HEK293 (cell line): ENCODE measurements at regions not wholly inside any gene's neighbourhood (a gene's known extent, or its start where the extent isn't known, plus 50 kb on each side); places are given as distances from the start of the nearest gene placed in this dataset.

ENCODE experiments used
- CTCF ChIA-PET: fragments of 350-600 bp; formaldehyde crosslinking; extraction: SDS; loops from one replicate; lab custom pipeline; 2021; ENCODE audit warnings: antibody characterized with exemption; lab: Yijun Ruan, JAX
- POLR2A ChIA-PET: fragments of 300-600 bp; formaldehyde crosslinking; extraction: SDS; loops from one replicate; lab custom pipeline; 2020; ENCODE audit warnings: antibody characterized with exemption, inconsistent platforms; lab: Yijun Ruan, JAX
- H3K27ac ChIP-seq: fragments of 200-500 bp; sonication (Bioruptor generic); 2 replicates; pipeline ENCODE4 v1.5.1; 2014; ENCODE audit warnings: low read depth, low read length, control low read depth, inconsistent platforms; ENCODE audit errors: extremely low read depth
- H3K36me3 ChIP-seq, 2 experiments: fragments of 200-500 bp in 1 of 2; sonication (Bioruptor generic) in 1 of 2; 1 replicate in 1 of 2; 2 replicates in 1 of 2; pipeline ENCODE4 v1.5.1; 2014 to 2017; ENCODE audit warnings: inconsistent platforms in 2 of 2, low read length in 2 of 2; ENCODE audit not compliant: control insufficient read depth in 2 of 2, insufficient read depth in 1 of 2
- H3K4me1 ChIP-seq: fragments of 200-500 bp; sonication (Bioruptor generic); 2 replicates; pipeline ENCODE4 v1.5.1; 2014; ENCODE audit warnings: mild to moderate bottlenecking, low read length, inconsistent platforms; ENCODE audit not compliant: control insufficient read depth, insufficient read depth
- H3K4me3 ChIP-seq: 2 replicates; pipeline ENCODE4 v1.5.1; 2011; ENCODE audit warnings: low read depth, mild to moderate bottlenecking, control low read depth, low read length, moderate library complexity
- H3K9me3 ChIP-seq: fragments of 200-500 bp; sonication (Bioruptor generic); 2 replicates; pipeline ENCODE4 v1.5.1; 2014; ENCODE audit warnings: low read depth, low read length, inconsistent platforms; ENCODE audit not compliant: control insufficient read depth, insufficient read depth
- FEZF1 ChIP-seq: fragments of 450-650 bp; formaldehyde crosslinking; IDR thresholded peaks from 2 replicates; pipeline ENCODE4 v1.5.1; 2016; ENCODE audit warnings: missing biosample characterization, missing genetic modification characterization
- GLI2 ChIP-seq: fragments of 450-650 bp; formaldehyde crosslinking; IDR thresholded peaks from 2 replicates; pipeline ENCODE4; 2017; ENCODE audit warnings: missing biosample characterization, missing genetic modification characterization, low read depth, borderline replicate concordance
- GLIS1 ChIP-seq: fragments of 450-650 bp; formaldehyde crosslinking; IDR thresholded peaks from 2 replicates; pipeline ENCODE4 v1.5.1; 2016; ENCODE audit warnings: missing biosample characterization, missing genetic modification characterization
- RBAK ChIP-seq: fragments of 450-650 bp; formaldehyde crosslinking; IDR thresholded peaks from 2 replicates; pipeline ENCODE4 v1.5.1; 2016; ENCODE audit warnings: missing biosample characterization, missing genetic modification characterization
- SETDB1 ChIP-seq: IDR thresholded peaks from one replicate; pipeline ENCODE4 v1.6.1; 2017; ENCODE audit warnings: mild to moderate bottlenecking, low read length, moderate library complexity, mixed read lengths; ENCODE audit not compliant: insufficient read length
- SP3 ChIP-seq: fragments of 450-650 bp; formaldehyde crosslinking; IDR thresholded peaks from 2 replicates; pipeline ENCODE4 v1.5.1; 2016; ENCODE audit warnings: missing biosample characterization, missing genetic modification characterization
- TRIM28 ChIP-seq: IDR thresholded peaks from 2 replicates; pipeline ENCODE4 v1.6.1; 2011; ENCODE audit warnings: low read length, control low read depth, borderline replicate concordance
- ZBTB21 ChIP-seq: fragments of 450-650 bp; formaldehyde crosslinking; IDR thresholded peaks from 2 replicates; pipeline ENCODE4 v1.5.1; 2017; ENCODE audit warnings: missing biosample characterization, missing genetic modification characterization
- ZNF157 ChIP-seq: fragments of 450-650 bp; formaldehyde crosslinking; IDR thresholded peaks from 2 replicates; pipeline ENCODE4 v1.5.1; 2016; ENCODE audit warnings: missing biosample characterization, missing genetic modification characterization
- ZNF175 ChIP-seq: fragments of 450-650 bp; formaldehyde crosslinking; IDR thresholded peaks from 2 replicates; pipeline ENCODE4 v1.5.1; 2016; ENCODE audit warnings: missing biosample characterization, missing genetic modification characterization
- ZNF214 ChIP-seq: fragments of 450-650 bp; formaldehyde crosslinking; IDR thresholded peaks from 2 replicates; pipeline ENCODE4 v1.5.1; 2017; ENCODE audit warnings: missing biosample characterization, mild to moderate bottlenecking, missing genetic modification characterization, borderline replicate concordance
- ZNF23 ChIP-seq: fragments of 450-650 bp; formaldehyde crosslinking; IDR thresholded peaks from 2 replicates; pipeline ENCODE4 v1.5.1; 2016; ENCODE audit warnings: missing biosample characterization, missing genetic modification characterization, borderline replicate concordance
- ZNF248 ChIP-seq: fragments of 450-650 bp; formaldehyde crosslinking; IDR thresholded peaks from 2 replicates; pipeline ENCODE4 v1.5.1; 2017; ENCODE audit warnings: missing biosample characterization, missing genetic modification characterization
- ZNF266 ChIP-seq: fragments of 450-650 bp; formaldehyde crosslinking; IDR thresholded peaks from 2 replicates; pipeline ENCODE4 v1.5.1; 2016; ENCODE audit warnings: missing biosample characterization, missing genetic modification characterization, low read depth
- ZNF324 ChIP-seq: fragments of 450-650 bp; formaldehyde crosslinking; IDR thresholded peaks from 2 replicates; pipeline ENCODE4 v1.5.1; 2016; ENCODE audit warnings: missing biosample characterization, missing genetic modification characterization
- ZNF366 ChIP-seq: fragments of 450-650 bp; formaldehyde crosslinking; conservative IDR thresholded peaks from 2 replicates; pipeline ENCODE4 v1.5.1; 2016; ENCODE audit warnings: missing biosample characterization, missing genetic modification characterization
- ZNF610 ChIP-seq: fragments of 450-650 bp; formaldehyde crosslinking; IDR thresholded peaks from 2 replicates; pipeline ENCODE4 v1.5.1; 2016; ENCODE audit warnings: missing biosample characterization, missing genetic modification characterization, borderline replicate concordance
- ZNF777 ChIP-seq: fragments of 450-650 bp; formaldehyde crosslinking; IDR thresholded peaks from 2 replicates; pipeline ENCODE4 v1.5.1; 2017; ENCODE audit warnings: missing biosample characterization, missing genetic modification characterization, borderline replicate concordance
- ZNF791 ChIP-seq: fragments of 450-650 bp; formaldehyde crosslinking; IDR thresholded peaks from 2 replicates; pipeline ENCODE4 v1.5.1; 2016; ENCODE audit warnings: missing biosample characterization, missing genetic modification characterization
- TF ChIP-seq, protein P1 (sequence below): fragments of 450-650 bp; formaldehyde crosslinking; IDR thresholded peaks from 2 replicates; pipeline ENCODE4 v1.5.1; 2016; ENCODE audit warnings: missing biosample characterization, missing genetic modification characterization
- TF ChIP-seq, protein P2 (sequence below): fragments of 450-650 bp; formaldehyde crosslinking; IDR thresholded peaks from 2 replicates; pipeline ENCODE4 v1.5.1; 2017; ENCODE audit warnings: missing biosample characterization, missing genetic modification characterization
- TF ChIP-seq, protein P3 (sequence below): fragments of 450-650 bp; formaldehyde crosslinking; IDR thresholded peaks from 2 replicates; pipeline ENCODE4 v1.5.1; 2017; ENCODE audit warnings: missing biosample characterization, missing genetic modification characterization
- TF ChIP-seq, protein P4 (sequence below): fragments of 450-650 bp; formaldehyde crosslinking; conservative IDR thresholded peaks from 2 replicates; pipeline ENCODE4 v1.5.1; 2016; ENCODE audit warnings: low read depth, missing biosample characterization, missing genetic modification characterization
- TF ChIP-seq, protein P5 (sequence below): fragments of 450-650 bp; formaldehyde crosslinking; IDR thresholded peaks from 2 replicates; pipeline ENCODE4 v1.5.1; 2016; ENCODE audit warnings: missing biosample characterization, missing genetic modification characterization

DNA sequence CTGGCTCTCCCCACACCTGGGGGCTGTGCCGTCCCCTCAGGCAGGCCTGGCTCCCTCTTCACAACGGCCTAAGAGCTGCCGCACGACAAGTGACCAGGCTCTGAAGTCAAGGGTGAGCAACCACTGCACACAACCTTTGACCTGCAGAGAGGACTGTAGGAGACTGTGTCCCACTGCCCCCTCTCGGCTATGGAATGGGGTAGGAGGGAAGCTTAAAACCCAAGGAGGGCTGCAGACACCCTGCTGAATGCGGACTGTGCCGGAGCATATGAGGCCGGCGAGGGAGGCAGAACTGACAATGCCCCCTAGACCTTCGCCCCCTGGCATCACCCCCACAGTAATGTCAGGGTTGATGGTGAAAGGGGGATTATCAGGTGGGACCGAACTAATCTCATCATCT lies 311.9 kb downstream of the CTTN start:
- POLR2A ChIA-PET: no interaction called here
- H3K27ac ChIP-seq: no peak overlapping the region
- CTCF ChIA-PET: no interaction called here
- H3K9me3 ChIP-seq: no peaks in the 10 kb centered on the region
- H3K36me3 ChIP-seq: no peaks in the 10 kb centered on the region
- no peak overlapping the region for H3K4me3 ChIP-seq
- TF ChIP-seq RBAK (tag by site-specific recombination) (no peak), GLI2 (tag by site-specific recombination) (no peak), ZNF266 (no peak), ZBTB21 (tag by site-specific recombination) (no peak), ZNF366 (tag by site-specific recombination) (no peak), TRIM28 (no peak), ZNF610 (no peak), ZNF248 (tag by site-specific recombination) (no peak), FEZF1 (no peak)
- TF ChIP-seq, protein P1, sequence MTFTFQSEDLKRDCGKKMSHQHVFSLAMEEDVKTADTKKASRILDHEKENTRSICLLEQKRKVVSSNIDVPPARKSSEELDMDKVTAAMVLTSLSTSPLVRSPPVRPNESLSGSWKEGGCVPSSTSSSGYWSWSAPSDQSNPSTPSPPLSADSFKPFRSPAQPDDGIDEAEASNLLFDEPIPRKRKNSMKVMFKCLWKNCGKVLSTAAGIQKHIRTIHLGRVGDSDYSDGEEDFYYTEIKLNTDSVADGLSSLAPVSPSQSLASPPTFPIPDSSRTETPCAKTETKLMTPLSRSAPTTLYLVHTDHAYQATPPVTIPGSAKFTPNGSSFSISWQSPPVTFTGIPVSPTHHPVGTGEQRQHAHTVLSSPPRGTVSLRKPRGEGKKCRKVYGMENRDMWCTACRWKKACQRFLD: no peak
- H3K4me1 ChIP-seq: no peaks in the 10 kb centered on the region

DNA sequence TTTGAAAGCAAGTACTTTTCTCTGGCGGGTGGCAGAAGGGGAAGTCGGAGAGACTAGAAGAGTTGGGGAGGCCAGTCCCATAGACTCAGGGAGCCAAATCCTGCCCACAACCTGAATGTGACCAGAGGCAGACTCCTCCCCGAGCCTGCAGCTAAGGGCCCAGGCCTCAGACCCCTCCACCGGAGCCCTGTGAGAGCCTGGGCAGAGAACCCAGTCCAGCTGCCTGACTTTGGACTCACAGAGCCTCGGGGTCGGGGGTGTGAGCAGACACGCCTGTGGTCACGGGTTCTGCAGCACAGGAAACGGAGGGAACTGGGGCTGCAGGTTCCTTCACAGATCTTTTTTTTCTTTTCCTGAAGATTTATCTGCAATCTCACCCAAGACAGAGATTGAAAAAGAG lies 312.3 kb downstream of the CTTN start:
- H3K27ac ChIP-seq: no peak overlapping the region
- H3K9me3 ChIP-seq: no peaks in the 10 kb centered on the region
- CTCF ChIA-PET: no interaction called here
- no peaks in the 10 kb centered on the region for H3K36me3 ChIP-seq
- POLR2A ChIA-PET: no interaction called here
- no peak overlapping the region for H3K4me3 ChIP-seq
- H3K4me1 ChIP-seq: no peaks in the 10 kb centered on the region
- TF ChIP-seq ZNF157 (tag by site-specific recombination): no peak
- TF ChIP-seq ZNF324 (tag by site-specific recombination): no peak
- no peak for TF ChIP-seq ZNF777 (tag by site-specific recombination)
- TF ChIP-seq, protein P2, sequence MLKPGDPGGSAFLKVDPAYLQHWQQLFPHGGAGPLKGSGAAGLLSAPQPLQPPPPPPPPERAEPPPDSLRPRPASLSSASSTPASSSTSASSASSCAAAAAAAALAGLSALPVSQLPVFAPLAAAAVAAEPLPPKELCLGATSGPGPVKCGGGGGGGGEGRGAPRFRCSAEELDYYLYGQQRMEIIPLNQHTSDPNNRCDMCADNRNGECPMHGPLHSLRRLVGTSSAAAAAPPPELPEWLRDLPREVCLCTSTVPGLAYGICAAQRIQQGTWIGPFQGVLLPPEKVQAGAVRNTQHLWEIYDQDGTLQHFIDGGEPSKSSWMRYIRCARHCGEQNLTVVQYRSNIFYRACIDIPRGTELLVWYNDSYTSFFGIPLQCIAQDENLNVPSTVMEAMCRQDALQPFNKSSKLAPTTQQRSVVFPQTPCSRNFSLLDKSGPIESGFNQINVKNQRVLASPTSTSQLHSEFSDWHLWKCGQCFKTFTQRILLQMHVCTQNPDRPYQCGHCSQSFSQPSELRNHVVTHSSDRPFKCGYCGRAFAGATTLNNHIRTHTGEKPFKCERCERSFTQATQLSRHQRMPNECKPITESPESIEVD (tag by site-specific recombination): no peak
- no peak for TF ChIP-seq SETDB1
- TF ChIP-seq ZNF175 (tag by site-specific recombination): no peak
- TF ChIP-seq ZNF791 (tag by site-specific recombination): no peak
- TF ChIP-seq, protein P3, sequence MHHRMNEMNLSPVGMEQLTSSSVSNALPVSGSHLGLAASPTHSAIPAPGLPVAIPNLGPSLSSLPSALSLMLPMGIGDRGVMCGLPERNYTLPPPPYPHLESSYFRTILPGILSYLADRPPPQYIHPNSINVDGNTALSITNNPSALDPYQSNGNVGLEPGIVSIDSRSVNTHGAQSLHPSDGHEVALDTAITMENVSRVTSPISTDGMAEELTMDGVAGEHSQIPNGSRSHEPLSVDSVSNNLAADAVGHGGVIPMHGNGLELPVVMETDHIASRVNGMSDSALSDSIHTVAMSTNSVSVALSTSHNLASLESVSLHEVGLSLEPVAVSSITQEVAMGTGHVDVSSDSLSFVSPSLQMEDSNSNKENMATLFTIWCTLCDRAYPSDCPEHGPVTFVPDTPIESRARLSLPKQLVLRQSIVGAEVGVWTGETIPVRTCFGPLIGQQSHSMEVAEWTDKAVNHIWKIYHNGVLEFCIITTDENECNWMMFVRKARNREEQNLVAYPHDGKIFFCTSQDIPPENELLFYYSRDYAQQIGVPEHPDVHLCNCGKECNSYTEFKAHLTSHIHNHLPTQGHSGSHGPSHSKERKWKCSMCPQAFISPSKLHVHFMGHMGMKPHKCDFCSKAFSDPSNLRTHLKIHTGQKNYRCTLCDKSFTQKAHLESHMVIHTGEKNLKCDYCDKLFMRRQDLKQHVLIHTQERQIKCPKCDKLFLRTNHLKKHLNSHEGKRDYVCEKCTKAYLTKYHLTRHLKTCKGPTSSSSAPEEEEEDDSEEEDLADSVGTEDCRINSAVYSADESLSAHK (tag by site-specific recombination): no peak
- no peak for TF ChIP-seq GLIS1 (tag by site-specific recombination)
- TF ChIP-seq ZNF214 (tag by site-specific recombination): no peak
- TF ChIP-seq ZNF23 (tag by site-specific recombination): no peak
- TF ChIP-seq, protein P4, sequence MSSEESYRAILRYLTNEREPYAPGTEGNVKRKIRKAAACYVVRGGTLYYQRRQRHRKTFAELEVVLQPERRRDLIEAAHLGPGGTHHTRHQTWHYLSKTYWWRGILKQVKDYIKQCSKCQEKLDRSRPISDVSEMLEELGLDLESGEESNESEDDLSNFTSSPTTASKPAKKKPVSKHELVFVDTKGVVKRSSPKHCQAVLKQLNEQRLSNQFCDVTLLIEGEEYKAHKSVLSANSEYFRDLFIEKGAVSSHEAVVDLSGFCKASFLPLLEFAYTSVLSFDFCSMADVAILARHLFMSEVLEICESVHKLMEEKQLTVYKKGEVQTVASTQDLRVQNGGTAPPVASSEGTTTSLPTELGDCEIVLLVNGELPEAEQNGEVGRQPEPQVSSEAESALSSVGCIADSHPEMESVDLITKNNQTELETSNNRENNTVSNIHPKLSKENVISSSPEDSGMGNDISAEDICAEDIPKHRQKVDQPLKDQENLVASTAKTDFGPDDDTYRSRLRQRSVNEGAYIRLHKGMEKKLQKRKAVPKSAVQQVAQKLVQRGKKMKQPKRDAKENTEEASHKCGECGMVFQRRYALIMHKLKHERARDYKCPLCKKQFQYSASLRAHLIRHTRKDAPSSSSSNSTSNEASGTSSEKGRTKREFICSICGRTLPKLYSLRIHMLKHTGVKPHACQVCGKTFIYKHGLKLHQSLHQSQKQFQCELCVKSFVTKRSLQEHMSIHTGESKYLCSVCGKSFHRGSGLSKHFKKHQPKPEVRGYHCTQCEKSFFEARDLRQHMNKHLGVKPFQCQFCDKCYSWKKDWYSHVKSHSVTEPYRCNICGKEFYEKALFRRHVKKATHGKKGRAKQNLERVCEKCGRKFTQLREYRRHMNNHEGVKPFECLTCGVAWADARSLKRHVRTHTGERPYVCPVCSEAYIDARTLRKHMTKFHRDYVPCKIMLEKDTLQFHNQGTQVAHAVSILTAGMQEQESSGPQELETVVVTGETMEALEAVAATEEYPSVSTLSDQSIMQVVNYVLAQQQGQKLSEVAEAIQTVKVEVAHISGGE (tag by site-specific recombination): no peak
- TF ChIP-seq SP3 (tag by site-specific recombination): no peak
- TF ChIP-seq, protein P5, sequence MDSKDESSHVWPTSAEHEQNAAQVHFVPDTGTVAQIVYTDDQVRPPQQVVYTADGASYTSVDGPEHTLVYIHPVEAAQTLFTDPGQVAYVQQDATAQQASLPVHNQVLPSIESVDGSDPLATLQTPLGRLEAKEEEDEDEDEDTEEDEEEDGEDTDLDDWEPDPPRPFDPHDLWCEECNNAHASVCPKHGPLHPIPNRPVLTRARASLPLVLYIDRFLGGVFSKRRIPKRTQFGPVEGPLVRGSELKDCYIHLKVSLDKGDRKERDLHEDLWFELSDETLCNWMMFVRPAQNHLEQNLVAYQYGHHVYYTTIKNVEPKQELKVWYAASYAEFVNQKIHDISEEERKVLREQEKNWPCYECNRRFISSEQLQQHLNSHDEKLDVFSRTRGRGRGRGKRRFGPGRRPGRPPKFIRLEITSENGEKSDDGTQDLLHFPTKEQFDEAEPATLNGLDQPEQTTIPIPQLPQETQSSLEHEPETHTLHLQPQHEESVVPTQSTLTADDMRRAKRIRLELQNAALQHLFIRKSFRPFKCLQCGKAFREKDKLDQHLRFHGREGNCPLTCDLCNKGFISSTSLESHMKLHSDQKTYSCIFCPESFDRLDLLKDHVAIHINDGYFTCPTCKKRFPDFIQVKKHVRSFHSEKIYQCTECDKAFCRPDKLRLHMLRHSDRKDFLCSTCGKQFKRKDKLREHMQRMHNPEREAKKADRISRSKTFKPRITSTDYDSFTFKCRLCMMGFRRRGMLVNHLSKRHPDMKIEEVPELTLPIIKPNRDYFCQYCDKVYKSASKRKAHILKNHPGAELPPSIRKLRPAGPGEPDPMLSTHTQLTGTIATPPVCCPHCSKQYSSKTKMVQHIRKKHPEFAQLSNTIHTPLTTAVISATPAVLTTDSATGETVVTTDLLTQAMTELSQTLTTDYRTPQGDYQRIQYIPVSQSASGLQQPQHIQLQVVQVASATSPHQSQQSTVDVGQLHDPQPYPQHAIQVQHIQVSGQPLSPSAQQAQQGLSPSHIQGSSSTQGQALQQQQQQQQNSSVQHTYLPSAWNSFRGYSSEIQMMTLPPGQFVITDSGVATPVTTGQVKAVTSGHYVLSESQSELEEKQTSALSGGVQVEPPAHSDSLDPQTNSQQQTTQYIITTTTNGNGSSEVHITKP: no peak
